Stomach (tissue), 4 donors: ENCODE measurements at regions not wholly inside any gene's neighbourhood (a gene's known extent, or its start where the extent isn't known, plus 50 kb on each side); places are given as distances from the start of the nearest gene placed in this dataset.
"Not testable (repeated sequence)": the region's sequence is repeated elsewhere in the genome, so short reads cannot be mapped to it uniquely, and the experiment has no call there.

ENCODE experiments used
- CTCF ChIP-seq, 7 experiments: fragments of 450-650 bp in 4 of 7; fragments of 200-600 bp in 3 of 7; sonication (generic) in 3 of 7; IDR thresholded peaks; one replicate each; pipeline ENCODE4 v1.5.1; 2016 to 2019; ENCODE audit warnings: antibody characterized with exemption in 7 of 7, control low read depth in 2 of 7, mild to moderate bottlenecking in 1 of 7
- POLR2A ChIP-seq, 4 donors: fragments of 450-650 bp; IDR thresholded peaks; one replicate each; pipeline ENCODE4 v1.6.1; 2016; ENCODE audit warnings: antibody characterized with exemption in 4 of 4, control low read depth in 2 of 4, mild to moderate bottlenecking in 1 of 4, moderate library complexity in 1 of 4

GRCh38 chr7:110438926-110439325 is 652.0 kb upstream of the LRRN3 start:
- TF ChIP-seq CTCF, POLR2A (IDR thresholded peaks at IDR 0.05): not testable (repeated sequence)
